ENCODE measurements at regions not wholly inside any gene's neighbourhood (a gene's known extent, or its start where the extent isn't known, plus 50 kb on each side); places are given as distances from the start of the nearest gene placed in this dataset.
"Not testable (repeated sequence)": the region's sequence is repeated elsewhere in the genome, so short reads cannot be mapped to it uniquely, and the experiment has no call there.

DNA sequence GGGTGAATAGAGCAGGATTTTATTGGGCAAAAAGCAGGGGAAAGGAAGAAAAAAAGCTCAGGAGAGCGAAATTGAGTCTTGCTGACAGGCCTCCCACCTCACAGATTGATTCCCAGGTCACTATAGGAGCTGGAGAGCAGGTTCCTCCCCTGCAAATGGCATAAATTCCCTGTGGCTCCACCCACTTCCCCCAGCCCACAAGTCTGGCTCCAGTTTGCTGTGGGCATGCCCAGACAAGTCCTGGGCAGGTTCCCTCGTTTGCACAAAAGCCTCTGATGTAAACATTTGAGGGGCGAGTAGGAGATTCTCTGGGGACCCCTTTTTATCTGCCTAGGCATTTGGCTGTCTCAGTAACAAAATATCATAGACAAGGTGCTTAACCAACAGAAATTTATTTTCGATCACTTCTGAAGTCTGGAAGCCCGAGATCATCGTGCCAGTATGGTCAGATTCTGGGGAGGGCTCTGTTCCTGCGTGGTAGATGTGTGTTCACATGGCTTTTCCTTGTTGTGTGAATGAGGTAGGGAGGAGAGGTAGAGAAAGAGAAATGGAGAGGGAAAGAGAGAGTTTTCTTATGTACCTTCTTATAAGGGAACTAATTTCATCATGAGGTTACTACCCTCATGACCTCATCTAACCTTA is 614.5 kb downstream of the MAT2B start:
- no peak for DNase-seq (ENCODE audit: low read depth)

DNA sequence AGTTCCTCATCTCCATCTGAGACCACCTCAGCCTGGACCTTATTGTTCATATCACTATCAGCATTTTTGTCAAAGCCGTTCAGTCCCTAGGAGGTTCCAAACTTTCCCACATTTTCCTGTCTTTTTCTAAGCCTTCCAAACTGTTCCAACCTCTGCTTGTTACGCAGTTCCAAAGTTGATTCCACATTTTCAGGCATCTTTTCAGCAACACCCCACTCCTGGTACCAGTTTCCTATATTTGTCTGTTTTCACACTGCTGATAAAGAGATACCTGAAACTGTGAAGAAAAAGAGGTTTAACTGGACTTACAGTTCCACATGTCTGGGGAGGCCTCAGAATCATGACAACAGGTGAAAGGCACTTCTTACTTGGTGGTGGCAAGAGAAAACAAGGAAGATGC is 622.1 kb downstream of the MAT2B start:
- DNase-seq (ENCODE audit: low read depth): no peak

DNA sequence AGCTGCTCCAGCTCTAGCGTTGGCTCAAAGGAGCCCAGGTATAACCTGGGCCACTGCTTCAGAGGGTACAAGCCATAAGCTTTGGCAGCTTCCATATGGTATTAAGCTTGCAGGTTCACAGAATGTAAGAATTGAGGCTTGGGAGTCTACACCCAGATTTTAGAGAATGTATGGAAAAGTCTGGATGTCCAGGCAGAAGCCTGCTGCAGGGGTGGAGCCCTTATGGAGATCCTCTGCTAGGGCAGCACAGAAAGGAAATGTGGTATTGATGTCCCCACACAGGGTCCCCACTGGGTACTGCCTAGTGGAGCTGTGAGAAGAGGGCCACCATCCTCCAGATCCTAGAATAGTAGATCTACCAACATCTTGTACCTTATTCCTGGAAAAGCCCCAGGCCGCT is 626.9 kb downstream of the MAT2B start:
- DNase-seq (ENCODE audit: low read depth): no peak

DNA sequence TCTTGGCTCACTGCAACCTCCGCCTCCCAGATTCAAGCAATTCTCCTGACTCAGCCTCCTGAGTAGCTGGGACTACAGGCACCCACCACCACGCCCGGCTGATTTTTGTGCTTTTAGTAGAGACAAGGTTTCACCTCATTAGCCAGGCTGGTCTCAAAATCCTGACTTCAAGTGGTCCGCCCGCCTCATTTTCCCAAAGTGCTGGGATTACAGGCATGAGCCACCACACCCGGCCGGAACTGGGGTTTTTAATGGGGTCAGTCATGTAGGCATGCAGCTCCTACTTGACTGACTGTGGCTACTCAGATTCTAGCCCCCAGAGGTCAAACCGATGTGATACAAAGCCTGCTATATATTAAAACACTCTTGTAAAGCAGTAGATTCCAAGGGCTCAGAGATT is 631.7 kb downstream of the MAT2B start:
- DNase-seq (ENCODE audit: low read depth): no peak

DNA sequence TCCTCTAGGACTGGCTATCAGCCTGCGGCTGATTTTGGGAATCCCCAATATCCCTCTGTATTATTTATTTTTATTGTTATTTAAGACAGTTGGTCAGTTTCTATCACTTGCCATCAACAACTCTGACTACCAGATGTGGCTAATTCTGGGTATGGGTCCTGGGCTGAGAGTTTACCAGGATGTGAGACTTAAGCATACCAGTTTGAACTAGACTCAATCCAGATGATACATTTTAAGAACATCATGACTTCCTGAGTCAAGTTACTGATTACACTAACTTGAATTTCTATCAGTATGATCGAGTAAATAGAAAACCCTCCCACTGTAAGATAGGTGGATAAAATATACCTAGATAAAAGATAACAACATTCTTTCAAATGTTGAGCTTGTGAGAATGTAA is 634.0 kb downstream of the MAT2B start:
- DNase-seq (ENCODE audit: low read depth): no peak

DNA sequence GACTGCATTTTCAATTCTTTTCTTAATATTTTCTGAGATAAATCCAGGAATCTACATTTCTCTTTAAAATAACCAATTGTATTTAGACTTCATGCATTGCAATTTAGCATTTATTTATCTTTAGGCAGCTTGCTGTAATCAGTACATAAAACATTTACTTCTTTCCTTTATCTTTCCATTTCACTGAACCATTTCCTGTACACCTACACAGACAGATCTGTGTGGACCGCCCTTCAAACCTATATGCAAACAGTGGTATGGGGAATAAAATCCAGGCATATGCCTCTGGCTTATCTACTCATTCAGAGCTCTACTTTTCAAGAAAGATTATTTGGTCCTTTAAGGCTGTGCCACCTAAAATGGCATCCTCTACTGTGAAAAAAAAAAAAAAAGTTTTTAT is 640.0 kb downstream of the MAT2B start:
- DNase-seq (ENCODE audit: low read depth): no peak

DNA sequence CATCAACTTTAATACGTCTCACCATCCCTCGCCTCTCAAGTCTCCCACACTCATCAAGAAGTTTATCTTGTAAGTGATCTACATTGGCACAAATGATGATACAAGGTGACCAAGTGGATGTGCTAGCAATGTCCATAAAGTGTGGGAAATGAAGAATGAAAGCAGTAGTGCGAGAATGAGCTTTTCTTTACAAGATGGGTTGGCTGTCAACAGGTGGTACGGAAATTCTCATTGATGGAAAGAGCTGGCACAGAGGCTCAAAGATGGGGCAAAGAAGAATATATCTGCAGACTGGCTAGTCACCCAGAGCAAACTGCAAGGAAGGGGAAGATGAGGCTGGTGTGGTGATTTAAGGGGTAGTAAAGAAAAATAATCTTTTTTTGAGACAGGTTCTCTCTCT is 640.8 kb downstream of the MAT2B start:
- no peak for DNase-seq (ENCODE audit: low read depth)

DNA sequence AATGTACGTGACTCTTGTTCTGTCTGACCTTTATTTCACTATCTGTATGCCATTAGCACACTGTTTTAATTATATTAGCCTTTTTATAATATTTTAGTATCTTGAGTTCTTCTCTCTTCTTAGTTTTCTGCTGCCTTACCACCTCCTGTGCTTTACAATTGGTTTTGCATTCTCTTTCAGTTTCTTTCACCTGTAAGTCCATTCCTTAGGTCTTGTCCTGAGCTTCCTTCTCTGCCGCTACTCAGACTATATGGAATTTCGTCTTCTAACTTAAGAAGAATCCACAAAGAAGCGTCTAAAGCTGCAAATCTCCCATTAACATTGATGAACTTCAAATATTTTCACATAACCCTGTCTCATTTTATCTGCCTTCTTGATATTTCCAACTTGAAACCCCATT is 642.9 kb downstream of the MAT2B start:
- no peak for DNase-seq (ENCODE audit: low read depth)

DNA sequence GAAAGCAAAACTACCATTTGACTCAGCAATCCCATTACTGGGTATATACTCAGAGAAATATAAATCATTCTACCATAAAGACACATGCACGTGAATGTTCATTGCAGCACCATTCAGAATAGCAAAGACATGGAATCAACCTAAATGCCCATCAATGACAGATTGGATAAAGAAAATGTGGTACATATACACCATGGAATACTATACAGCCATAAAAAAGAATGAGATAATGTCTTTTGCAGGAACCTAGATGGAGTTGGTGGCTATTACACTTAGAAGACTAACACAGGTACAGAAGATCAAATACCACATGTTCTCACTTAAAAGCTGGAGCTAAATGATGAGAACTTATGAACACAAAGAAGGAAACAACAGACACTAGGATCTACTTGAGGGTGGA is 647.1 kb downstream of the MAT2B start:
- not testable (repeated sequence) for DNase-seq (ENCODE audit: low read depth)

DNA sequence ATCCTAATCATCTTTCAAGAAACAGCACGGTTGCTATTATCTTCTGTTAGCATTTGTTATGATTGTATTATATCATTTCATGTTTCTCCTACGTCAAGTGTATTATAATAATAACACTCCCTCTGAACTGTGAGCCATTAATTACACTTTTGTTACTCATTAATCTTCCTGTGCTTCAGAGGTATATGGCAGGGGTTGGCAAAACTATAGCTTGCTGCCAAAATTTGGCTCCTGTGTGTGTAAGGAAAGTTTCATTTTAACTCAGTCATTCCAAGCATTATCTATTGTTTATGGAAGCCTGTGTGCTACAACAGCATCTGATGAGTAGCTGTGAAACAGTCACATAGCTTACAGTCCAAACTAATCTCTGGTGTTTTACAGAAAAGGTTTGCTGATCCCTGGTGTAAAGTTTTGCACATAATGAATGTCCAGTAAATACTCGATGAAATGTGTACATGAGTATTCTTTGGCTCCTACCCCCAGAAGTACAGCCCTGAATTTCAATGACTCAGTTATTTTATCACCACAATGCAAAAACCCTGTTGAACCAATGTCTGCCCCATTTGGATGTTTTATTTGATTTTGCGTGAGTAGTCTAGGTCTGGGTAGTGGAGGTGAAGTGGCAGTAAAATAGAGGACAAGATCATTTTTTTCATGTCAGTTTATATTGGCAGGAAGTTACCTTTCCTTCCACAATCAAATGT is 648.2 kb downstream of the MAT2B start:
- DNase-seq (ENCODE audit: low read depth): no peak

DNA sequence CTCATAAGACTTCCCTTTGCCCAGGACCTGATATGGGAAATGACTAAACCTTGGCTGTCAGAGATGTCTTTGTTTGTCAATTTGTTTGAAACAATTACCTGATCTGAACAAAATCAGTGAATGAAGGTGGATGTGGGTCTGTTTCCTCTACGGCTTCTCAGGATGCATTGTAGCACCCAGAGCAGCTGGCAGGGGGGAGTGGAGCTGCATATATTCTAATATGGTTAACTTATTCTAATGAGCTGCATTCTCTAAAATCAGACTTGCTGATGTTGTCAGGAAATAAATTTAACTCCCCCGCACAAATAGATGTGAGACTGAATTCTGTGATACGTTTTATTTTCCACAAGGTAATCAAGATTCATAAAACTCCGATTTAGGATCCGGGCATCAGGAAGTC is 665.4 kb downstream of the MAT2B start:
- no peak for DNase-seq (ENCODE audit: low read depth)

DNA sequence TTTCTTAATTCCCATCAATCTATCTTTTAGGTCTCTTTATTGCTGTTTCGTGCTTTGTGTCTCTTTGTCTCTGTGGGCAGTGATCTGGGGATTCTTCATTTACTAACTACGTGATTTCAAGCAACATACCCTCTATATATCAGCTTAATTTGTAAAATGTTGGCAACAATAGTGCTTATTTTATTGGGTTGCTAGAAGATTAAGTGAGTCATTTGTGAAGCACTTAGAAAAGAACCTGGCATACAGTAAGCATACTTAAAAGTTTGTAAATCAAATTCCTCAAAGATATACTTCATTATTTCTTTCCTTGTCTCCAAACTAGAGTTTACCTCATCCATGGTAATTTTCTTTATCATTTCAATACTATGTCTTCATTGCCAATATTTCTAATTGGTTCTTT is 669.7 kb downstream of the MAT2B start:
- DNase-seq (ENCODE audit: low read depth): no peak

DNA sequence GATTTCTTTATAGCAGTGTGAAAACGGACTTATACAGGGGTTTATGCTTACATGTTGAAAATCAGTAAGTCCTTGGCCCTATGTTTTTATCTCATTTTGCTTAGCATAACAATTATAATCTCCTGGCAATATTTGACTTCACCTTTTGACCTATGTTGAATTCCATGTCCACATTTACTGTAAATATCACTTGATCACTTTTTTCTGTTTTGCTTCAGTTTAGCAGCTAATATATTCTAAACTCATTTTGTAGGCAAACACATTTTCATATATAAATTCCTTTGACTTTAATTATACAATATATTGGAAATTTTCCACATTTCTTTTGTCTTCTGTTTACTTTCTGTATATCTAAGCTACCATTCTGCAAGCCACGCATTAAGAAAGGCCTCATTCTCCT is 674.0 kb downstream of the MAT2B start:
- DNase-seq (ENCODE audit: low read depth): no peak

DNA sequence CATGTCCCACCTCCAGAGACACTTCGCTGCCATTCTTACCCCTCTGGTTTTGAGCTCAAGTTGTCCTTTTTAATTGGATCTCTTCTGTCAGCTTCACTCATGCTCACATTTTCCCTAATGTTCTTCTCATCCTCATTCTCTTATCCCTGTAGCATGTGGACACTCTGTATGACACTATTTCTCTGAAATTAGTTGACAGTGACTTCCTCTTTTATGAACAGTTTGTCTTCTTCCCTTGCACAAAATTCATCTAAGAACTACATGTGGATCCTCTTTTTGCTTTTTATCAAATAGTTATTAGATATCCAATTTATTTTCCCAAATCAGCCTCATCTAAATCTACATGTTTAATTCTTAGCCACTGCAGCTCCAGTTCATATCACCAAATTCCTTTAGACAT is 676.2 kb downstream of the MAT2B start:
- no peak for DNase-seq (ENCODE audit: low read depth)

DNA sequence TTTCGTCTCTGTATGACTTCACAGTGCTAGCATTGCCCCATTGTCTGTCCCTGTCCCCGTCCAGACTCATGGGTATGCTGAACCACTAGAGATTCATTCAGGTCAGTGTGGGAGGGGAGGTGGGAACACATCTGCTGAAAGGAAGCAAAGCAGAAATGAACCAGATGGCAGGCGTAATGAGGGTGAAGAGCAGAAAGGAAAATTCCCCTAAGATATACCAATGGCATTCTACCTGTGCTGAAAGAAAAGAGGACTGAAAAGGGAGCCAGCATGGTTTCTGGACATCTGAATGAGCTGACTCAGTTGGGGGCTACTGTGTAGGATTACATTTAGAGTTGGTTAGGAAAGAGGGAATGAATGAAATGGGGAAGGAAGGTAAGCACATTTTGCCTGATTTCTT is 678.7 kb downstream of the MAT2B start:
- no peak for DNase-seq (ENCODE audit: low read depth)

DNA sequence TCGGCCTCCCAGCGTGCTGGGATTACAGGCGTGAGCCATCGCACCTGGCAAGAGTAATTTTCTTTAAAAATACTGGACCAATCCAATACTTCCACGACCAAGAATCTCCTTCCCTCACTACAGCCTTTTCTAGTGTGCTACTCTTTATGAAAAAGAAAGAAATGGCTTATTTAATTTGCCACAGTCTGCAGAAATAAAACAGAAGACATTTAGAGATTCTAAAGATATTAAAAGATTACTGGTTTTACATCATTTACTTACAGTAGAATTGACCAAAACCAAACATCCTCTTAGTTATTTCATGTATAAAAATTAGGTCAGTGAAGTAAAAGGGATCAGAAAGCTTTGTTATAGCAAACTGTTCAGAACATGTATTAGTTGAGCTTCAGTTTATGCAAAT is 679.6 kb downstream of the MAT2B start:
- no peak for DNase-seq (ENCODE audit: low read depth)

DNA sequence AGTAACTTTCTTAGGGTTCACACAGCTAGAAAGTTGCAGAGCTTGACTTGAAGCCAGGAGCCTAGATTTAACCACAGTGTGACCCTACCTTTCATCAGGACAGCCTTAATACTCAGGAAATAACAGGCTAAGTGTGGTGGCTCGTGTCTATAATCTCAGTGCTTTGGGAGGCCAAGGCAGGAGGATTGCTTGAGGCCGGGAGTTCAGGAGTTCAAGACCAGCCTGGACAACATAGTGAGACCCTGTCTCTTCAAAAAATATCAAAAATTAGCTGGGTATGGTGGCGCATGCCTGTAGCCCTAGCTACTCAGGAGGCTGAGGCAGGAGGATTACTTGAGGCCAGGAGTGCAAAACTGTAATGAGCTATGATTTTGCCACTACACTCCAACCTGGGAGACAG is 681.1 kb downstream of the MAT2B start:
- DNase-seq (ENCODE audit: low read depth): no peak

DNA sequence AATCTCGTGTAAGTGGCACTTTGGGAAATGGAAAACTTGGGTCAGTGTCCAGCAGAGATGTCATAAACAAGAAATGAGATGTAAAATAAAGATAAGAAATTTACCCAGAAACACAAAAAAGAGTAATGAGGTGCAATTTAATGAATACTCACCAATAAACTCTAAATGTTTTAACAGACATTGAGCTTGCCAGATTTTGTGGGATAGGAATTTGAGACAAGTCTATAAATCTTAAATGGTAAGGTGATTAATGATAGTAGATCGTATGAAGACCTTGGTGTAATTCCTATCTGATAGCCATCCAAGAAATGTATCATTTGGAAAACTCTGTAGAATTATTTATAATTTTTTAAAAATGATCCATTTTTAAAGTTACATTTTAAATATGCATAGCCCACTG is 682.4 kb downstream of the MAT2B start:
- no peak for DNase-seq (ENCODE audit: low read depth)

DNA sequence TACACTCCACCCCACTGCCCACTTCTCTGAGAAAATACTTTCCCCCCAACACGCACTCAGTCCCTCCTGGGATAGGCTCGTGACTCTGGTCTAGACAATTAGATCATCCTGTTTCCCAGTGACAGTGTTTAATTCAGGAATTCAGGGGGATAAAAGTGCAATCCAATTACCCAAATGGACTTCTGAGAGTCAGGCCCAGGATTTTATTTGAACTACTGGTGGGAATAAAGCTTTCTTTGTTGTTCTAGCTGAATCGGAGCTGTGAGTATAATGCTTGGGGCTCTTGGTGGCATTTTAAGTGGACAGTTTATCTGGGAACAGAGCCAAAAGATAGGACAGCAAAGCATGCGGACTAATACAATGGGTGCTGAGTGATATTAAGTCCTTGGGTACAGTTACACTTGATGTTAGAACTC is 683.3 kb downstream of the MAT2B start:
- DNase-seq (ENCODE audit: low read depth): no peak

DNA sequence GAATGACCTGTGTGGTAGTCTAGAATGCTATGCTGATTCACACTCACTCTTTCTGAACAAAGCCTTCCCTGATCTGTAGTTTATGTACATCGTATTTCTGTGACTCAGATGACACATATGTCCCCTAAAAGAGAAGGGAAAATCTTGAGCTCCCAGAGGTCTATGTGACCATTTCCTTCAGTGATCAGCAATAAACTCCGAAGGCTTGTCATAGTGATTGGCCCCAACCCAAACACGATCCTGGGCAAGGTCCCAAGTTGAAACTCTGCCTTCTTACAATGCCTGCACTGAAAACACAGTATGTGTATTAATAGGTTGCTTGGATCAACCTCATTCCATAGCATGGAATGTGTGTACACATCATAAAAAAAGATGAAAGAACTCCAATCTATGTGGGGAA is 685.8 kb downstream of the MAT2B start:
- DNase-seq (ENCODE audit: low read depth): no peak

DNA sequence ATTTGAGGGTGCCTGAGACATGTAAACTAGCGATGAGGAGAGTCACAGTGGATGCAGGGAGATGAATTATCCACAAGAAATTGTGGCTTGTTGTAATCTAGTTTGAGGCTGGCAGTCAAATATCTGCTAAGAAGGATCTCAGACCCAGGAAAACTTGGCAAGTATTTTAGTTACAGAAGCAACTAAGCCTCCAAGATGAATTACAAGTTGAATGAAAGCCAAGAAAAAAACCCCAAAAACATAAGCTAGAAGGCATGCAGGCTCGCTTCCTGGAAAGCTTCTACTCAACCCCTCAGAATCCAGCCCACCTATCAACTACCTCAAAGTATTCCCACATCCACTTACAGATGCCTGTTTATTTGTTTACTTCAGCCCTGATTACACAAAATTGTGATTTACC is 696.9 kb downstream of the MAT2B start:
- no peak for DNase-seq (ENCODE audit: low read depth)

DNA sequence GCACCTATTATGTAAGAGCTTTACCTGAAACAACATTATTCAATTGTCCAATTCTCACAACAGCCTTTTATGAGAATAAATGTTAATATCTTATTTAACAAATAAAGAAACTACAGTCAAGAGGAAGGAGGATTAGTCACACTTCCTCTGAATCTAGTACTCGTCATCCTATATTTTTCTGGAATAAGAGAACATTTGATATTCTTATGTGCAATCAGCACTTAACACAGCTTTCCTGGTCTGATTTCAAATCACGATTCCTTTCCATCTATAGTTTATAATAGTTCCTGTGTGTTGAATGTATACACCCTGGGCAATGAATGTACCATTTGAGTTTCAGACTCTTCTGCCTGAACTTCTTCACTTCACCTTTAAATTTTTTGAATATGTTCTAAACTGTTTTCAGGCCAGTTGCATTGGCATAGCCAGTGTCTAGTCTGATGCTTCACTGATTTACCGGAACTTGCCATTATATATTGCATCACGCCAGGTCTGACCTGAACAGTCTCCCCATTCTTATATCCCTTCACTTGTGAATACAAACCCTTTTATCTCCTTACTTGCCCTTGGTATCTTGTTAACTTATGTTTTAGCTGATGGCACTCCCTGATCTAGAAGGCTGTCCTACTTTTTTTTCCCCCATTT is 698.3 kb downstream of the MAT2B start:
- no peak for DNase-seq (ENCODE audit: low read depth)

DNA sequence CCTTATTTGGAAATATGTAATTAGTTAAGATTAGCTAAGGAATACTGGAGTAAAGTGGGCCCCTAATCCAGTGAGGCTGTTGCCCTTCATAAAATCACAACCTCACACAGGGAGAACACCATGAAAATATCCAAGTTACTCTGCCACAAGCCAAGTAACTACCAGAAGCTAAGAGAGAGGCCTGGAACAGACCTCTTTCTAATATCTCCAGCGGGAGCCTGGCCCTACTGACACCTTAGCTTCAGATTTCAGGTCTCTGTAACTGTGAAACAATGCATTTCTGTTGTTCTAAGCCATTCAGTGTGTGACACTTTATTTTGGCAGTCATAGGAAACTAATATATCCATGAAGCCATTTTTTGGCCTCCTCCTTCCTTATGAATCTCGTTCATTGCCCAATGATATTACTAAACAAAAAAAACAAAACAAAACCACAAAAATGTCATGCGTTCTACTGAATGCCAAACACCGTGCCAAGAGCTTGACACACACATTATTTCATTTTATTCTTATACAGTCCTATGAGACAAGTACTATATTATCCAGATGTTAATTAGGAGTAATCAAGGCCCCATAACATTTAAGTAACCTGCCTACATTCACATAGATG is 699.0 kb downstream of the MAT2B start:
- DNase-seq (ENCODE audit: low read depth): no peak

All from stimulated activated CD8-positive, alpha-beta memory T cell treated with anti-CD3 and anti-CD28 coated beads, Interleukin-15, amount 100 ng/mL, for 1 hour (primary cell).